NCI-H128 (cell line): ENCODE measurements at regions not wholly inside any gene's neighbourhood (a gene's known extent, or its start where the extent isn't known, plus 50 kb on each side); places are given as distances from the start of the nearest gene placed in this dataset.

ENCODE experiments used
- DNase-seq: peaks from one replicate; lab custom pipeline; 2025; ENCODE audit not compliant: unreplicated experiment; lab: John Stamatoyannopoulos, UW

GRCh38 chr12:124433147-124433874 lies 134.1 kb downstream of the NCOR2 start:
- no peak for DNase-seq

GRCh38 chr12:124432376-124432775 lies 135.0 kb downstream of the NCOR2 start:
- no peak for DNase-seq

DNA sequence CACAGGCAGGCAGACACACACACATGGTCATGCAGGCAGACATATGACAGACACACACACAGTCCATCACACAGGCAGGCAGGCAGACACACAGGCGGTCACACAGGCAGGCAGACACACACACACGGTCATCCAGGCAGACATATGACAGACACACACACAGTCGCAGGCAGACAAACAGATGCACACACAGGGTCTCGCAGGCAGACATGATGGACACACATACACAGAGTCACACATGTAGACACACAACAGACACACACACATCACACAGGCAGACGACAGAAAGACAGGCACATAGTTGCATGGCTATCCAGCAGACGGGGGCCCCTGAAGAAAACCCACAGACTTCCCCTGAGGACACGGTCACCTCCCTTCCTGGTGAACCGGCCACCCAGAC lies 135.4 kb downstream of the NCOR2 start:
- no peak for DNase-seq

GRCh38 chr12:124430491-124430890 lies 135.6 kb downstream of the RFLNA start:
- no peak for DNase-seq

GRCh38 chr12:124429535-124429934 lies 134.6 kb downstream of the RFLNA start:
- no peak for DNase-seq

GRCh38 chr12:124428792-124429281 lies 133.9 kb downstream of the RFLNA start:
- DNase-seq, result no peak

DNA sequence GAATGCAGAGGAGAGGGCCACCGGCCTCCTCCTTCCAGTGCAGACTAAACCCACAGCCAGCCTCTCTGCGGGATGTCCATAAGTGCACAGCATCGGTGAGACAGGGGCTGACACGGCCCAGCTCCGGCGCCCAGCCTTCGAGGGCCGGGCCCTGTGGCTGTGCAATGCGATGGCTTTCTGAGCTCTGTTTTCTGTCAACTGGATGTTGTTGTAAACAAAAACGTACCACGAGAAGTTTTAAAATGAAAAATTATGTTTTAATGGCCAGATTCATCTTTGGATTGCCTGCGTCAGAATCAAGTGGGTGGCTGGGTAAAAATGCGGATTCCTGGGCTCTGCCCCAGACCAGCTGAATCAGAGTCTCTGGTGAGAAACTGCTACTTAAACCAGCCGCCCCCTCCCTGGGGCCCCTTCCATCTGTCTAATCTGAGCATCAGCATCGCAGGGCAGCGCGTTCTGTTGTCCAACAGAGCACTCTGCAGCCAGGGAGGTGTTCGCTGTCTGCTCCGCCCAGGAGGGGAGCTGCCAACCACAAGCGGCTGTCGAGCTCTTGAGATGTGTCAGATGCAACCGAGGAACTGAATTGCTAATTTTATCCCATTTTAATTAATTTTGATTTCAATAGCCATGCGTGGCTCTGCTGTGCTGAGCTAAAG lies 133.4 kb downstream of the RFLNA start:
- no peak for DNase-seq

DNA sequence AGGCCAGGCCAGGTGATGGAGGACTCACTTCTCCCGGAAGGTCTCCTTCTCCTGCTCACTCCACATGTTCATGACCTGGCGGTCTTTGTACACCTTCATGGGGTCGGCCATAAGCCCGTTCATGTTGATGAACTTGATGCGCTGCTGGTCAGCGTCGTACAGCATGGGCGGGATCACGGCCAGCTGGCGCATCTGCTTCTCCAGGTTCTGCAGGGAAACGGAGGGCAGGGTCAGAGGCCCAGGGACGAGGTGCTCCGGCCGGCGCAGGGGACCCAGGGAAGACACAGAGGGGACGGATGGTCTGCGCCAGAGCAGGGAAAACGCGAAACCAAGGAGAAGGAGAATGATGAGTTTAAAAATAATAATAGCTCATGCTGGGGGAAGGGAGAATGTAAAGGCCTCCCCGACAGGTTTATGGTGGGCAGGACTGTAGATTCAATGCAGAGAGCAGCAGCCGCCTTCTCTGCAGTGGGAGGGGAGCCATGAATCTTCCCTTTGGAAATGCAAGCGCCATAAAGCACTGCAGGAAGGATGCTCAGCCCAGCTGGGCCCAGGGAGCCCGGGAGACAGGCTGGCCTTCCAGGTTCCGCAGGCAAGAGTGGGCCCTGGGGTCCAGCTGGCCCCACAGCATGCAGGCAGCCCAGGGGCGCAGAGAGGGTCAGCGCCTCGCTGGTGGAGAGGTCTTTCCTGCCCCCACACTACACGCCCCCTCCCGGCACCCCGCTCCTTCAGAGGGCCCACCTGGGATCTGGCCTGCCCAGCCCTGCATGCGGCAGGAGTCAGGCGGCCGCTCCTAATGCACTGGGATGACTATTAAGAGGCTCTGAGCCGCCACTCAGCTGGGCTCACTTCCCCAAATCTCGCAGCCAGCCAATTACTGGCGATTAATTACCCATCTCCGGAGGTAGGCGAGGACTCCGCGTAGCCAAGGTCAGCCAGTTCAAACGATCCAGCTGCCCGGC lies 132.0 kb downstream of the RFLNA start:
- DNase-seq, result no peak

DNA sequence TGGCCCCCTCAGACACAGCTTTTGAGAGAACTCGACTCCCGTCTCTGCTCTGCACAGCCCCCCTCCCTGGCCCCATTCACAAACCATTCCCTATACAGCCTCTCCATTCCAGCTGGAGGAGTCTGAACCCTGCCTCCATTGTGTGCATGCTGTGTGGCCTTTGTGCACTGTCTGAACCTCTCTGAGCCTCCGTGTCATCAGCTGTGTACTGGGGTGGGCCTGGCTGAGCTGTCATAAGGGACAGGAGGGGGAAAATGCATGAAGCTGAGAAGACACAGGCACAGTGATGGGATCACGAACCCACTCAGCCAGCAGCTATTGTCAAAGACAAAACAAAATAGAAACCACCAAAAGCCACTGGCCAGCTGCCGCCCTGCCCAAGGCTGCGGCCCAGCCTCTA lies 130.8 kb downstream of the RFLNA start:
- DNase-seq, result no peak

DNA sequence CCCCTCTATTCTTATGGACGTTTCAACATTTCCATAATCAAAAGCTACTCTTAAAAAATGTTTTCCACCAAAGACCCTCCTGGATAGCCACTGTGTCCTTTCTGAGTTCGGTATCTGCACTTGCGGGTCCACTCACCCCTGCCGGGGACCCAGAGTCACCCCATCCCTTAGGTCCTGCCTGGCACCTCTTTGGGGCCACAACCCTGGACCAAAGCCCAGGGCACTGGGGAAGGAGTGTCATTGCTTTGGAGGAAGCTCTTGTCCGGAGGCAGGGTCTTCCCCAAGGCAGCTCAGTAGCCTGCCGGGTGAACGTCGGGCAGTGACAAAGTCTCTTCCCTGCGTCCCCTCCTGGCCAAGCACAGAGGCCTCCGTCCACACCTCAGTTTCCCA lies 129.6 kb downstream of the RFLNA start:
- no peak for DNase-seq

DNA sequence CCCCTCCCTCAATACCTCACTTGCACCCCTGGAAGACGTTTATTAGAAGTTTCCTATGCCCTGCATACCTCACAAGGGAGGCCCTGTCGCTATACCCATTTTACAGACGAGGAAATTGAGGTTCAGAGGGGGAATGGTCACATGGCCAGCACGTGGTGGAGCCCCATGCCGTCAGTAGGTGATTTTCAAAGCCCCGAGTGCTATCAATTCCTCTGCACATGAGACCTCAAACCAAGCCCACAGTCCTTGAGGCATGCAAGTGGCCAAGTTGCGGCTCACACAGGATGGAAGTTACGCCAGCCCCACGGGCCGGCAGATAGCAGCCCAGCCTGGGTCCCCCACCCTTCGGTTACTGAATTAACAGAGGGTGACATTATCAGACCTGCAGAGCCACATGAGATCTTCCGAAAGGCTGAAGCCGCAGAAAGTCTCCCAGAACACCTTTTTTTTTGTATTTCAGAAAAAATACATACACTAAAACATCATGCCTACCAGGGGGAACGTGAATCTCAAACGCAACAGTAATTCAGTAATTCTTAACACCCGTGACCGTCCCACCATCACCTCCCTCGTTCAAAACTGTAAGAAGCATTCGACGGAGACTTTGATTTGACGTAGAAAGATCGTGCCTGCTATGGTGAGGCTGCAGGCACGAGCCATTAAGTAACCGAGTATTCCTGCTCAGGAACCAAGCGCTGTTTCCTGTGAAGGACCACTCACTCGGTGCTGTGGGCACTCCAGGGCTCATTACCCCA lies 129.0 kb downstream of the RFLNA start:
- no peak for DNase-seq

DNA sequence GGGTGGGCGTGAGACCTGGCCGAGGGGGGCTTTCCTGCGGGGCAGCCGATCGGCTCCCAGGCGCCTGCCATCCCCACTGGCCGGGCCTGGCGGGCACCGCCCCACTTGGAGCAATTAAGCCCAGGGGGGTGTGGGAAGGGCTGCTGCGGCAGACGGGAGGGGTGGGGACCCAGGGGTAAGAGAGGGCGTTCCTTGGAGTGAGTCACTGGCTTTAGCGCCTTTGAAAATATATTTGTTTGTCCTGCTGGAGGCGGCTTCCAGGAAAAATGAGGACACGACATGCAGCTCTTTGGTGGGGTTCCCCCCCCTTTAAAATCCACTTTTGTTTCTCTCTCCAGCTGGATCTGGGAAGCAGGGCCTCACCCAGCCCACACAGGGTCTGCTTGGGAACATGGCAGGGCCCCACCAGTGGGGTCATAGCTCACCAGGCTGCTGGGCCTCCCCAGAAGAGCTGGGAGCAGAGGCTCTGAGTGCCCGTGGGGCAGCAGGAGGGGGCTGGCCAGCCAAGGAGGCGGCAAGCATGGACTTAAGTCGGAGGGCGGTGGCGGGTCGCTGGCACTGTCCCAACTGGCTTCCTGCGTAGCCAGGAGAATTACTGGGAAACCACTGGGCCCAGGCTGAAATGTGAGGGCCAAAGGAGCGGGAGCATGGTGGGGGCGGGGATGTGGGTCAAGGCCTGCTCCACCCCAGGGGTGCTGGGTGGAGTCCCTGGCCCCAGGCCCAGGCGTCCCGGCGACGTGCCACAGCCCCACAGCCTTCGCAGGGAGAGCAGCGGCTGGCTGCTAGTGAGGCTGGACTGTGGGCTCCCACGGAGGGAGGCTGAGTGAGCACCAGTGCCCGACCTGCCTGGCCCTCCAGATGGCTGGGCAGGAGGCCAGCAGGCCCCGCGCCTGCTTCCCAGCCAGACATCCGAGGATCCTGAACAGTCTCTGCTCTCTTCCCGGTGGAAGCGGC lies 128.0 kb downstream of the RFLNA start:
- DNase-seq, result no peak

DNA sequence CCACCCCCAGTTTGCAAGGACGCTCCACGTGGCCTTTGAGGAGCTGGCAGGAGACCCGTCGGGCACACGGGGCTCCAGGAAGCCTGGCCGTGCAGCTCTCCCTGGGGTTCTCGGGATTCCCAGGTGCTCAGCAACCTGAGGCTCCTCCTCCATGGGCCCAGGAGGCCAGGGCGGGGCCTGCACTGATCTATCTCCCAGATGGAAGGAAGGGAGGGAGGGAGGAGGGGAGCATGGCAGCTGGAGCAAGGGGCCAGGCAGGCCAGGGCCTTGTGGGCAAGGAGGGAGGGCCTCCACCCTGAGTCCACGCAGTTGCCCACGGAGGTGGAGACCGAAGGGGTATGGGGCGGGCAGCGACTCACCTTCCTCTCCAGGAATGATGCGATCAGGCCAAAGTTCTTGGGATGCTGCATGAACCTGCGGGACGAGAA lies 127.3 kb downstream of the RFLNA start:
- DNase-seq, result no peak

DNA sequence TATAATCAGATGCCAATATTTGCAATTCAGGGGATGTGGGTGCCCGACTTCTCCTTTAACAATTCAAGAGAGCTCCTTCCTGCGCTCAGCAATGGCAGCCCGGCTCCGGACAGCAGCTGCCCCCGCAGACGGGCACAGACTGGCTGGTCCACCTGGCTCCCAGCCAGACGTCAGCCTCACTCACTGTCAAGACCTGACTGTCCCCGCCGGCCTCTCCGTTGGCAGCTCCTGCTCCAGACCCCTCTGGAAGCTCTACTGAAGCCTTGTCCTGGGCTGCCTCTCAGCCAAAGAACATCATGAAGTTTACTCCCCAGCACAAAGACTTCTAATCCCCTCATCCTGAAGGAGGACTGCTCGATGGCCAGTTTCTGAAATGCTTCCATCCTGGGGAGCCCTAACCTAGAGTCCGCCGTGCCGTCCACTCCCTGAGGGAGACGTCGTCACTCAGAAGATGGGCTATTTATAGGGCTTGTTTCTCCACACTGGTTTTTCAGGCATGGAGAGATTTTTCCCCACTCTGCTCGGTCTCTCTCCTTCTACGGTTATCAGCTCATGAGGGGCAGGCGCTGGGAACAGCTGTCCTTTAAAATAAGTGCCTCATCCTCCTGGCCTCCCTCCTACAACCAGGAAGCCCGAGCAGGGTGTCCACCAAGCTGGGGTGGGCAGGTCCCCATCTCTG lies 126.2 kb downstream of the RFLNA start:
- no peak for DNase-seq

GRCh38 chr12:124420041-124420995 lies 125.4 kb downstream of the RFLNA start:
- DNase-seq, result no peak

GRCh38 chr12:124419292-124420040 lies 124.6 kb downstream of the RFLNA start:
- DNase-seq, result no peak

DNA sequence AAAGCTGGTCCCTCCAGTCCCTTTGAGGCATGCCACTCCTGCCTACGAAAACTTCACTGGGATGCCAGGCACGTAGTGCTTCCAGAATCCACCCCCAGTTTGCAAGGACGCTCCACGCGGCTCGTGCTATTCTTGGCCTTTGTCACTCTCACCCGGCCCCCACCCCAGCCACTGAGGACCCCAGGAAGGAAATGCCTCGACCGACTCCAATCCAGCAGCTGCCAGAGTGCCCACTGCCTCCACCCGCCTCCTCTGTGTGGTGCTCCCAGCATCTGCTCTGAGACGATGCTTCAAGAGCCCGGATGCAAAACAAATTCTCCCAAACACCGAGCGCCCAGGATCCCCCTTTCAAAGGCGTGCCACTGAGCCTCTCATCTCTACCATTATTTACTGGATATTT lies 123.9 kb downstream of the RFLNA start:
- no peak for DNase-seq
